Activated B cell treated with CpG ODN at 0.5 μM for 24 hours (primary cell): ENCODE measurements at regions not wholly inside any gene's neighbourhood (a gene's known extent, or its start where the extent isn't known, plus 50 kb on each side); places are given as distances from the start of the nearest gene placed in this dataset.

Source experiments
- ATAC-seq: fragments of 200-7000 bp; cut with Tn5 transposase; one replicate; pipeline ENCODE4 v1.10.0; 2021; ENCODE audit warnings: low read depth, mild to moderate bottlenecking, moderate library complexity
- CTCF ChIA-PET: fragments of 350-600 bp; sonication (Branson Sonifier 250); formaldehyde crosslinking; loops from one replicate; lab custom pipeline; 2021; ENCODE audit warnings: antibody characterized with exemption; lab: Charles Lee
- POLR2A ChIA-PET: fragments of 350-600 bp; sonication (Branson Sonifier 250); formaldehyde crosslinking; loops from one replicate; lab custom pipeline; 2021; ENCODE audit warnings: antibody characterized with exemption; lab: Charles Lee
- DNase-seq: peaks from one replicate; pipeline ENCODE4 v3.0.0; 2022
- H3K27ac Mint-ChIP-seq: one replicate; pipeline ENCODE4 v1.8.0; 2020; ENCODE audit warnings: mixed read lengths
- H3K27me3 Mint-ChIP-seq: one replicate; pipeline ENCODE4 v1.8.0; 2021; ENCODE audit warnings: mixed read lengths
- H3K36me3 Mint-ChIP-seq: one replicate; pipeline ENCODE4 v1.8.0; 2021; ENCODE audit warnings: low read depth, mixed read lengths
- H3K4me1 Mint-ChIP-seq: one replicate; pipeline ENCODE4 v1.8.0; 2021; ENCODE audit warnings: mixed read lengths
- H3K4me3 Mint-ChIP-seq: one replicate; pipeline ENCODE4 v1.8.0; 2020; ENCODE audit warnings: mild to moderate bottlenecking, mixed read lengths
- H3K9me3 Mint-ChIP-seq: one replicate; pipeline ENCODE4 v1.8.0; 2020; ENCODE audit warnings: mixed read lengths
- intact Hi-C: fragments of 100-400 bp; cut with micrococcal nuclease; formaldehyde crosslinking; loops from one replicate; pipeline ENCODE4 v1.15.1; 2024
- TF ChIP-seq, protein P1 (sequence below): fragments of 200-600 bp; IDR thresholded peaks from one replicate; pipeline ENCODE4 v1.8.0; 2022; ENCODE audit warnings: antibody characterized with exemption, mild to moderate bottlenecking

DNA sequence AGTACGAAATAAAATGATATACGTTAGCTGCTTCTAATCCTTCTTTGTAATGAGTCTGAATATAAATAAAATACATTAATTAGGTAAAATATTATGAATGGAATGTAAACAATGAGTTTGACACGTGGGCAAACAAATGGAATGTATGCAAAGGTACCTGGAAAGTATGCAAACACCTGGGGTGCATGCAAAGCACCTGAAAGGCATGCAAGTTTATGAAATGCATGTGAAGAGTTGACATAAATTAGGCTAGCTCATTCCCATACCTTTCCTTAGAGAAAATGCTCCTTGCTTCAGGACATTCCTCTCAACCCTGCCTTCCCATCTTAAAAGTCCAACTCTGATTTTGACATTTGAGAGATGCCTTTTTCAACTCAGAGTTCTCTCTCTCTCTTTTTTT, 140.9 kb downstream of the EDN1 start:
- Mint-ChIP-seq H3K36me3 (no peaks in the 10 kb centered on the region), H3K4me1 (peaks cover 2% of the 10 kb centered on the region), H3K27me3 (peaks cover 2% of the 10 kb centered on the region), H3K27ac (no peak overlapping the region), H3K4me3 (no peak overlapping the region), H3K9me3 (peaks cover 4% of the 10 kb centered on the region)
- TF ChIP-seq, protein P1, sequence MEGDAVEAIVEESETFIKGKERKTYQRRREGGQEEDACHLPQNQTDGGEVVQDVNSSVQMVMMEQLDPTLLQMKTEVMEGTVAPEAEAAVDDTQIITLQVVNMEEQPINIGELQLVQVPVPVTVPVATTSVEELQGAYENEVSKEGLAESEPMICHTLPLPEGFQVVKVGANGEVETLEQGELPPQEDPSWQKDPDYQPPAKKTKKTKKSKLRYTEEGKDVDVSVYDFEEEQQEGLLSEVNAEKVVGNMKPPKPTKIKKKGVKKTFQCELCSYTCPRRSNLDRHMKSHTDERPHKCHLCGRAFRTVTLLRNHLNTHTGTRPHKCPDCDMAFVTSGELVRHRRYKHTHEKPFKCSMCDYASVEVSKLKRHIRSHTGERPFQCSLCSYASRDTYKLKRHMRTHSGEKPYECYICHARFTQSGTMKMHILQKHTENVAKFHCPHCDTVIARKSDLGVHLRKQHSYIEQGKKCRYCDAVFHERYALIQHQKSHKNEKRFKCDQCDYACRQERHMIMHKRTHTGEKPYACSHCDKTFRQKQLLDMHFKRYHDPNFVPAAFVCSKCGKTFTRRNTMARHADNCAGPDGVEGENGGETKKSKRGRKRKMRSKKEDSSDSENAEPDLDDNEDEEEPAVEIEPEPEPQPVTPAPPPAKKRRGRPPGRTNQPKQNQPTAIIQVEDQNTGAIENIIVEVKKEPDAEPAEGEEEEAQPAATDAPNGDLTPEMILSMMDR = no peak
- ChIA-PET CTCF (no interaction called here), POLR2A (no interaction called here)
- intact Hi-C loops = no loop called here
- no peak for ATAC-seq
- DNase-seq = no peak

GRCh38 chr6:12436224-12436623, 146.1 kb downstream of the EDN1 start:
- Mint-ChIP-seq H3K27ac (no peak overlapping the region), H3K27me3 (peaks cover 5% of the 10 kb centered on the region), H3K4me1 (peaks cover 7% of the 10 kb centered on the region), H3K36me3 (no peaks in the 10 kb centered on the region), H3K4me3 (no peak overlapping the region), H3K9me3 (peaks cover 7% of the 10 kb centered on the region)
- DNase-seq (no peak), ATAC-seq (no peak)
- TF ChIP-seq, protein P1 = no peak
- POLR2A ChIA-PET = no interaction called here
- CTCF ChIA-PET = no interaction called here
- intact Hi-C loops = no loop called here

- intact Hi-C loops = no loop called here
- Mint-ChIP-seq H3K4me3 (no peak overlapping the region), H3K4me1 (peaks cover 7% of the 10 kb centered on the region), H3K36me3 (no peaks in the 10 kb centered on the region), H3K9me3 (peaks cover 7% of the 10 kb centered on the region), H3K27me3 (peaks cover 5% of the 10 kb centered on the region), H3K27ac (no peak overlapping the region)
- ChIA-PET CTCF (no interaction called here), POLR2A (no interaction called here)
- no peak for ATAC-seq
- TF ChIP-seq, protein P1 = no peak
- DNase-seq = no peak
Measured at GRCh38 chr6:12436683-12437082, 146.5 kb downstream of the EDN1 start.

DNA sequence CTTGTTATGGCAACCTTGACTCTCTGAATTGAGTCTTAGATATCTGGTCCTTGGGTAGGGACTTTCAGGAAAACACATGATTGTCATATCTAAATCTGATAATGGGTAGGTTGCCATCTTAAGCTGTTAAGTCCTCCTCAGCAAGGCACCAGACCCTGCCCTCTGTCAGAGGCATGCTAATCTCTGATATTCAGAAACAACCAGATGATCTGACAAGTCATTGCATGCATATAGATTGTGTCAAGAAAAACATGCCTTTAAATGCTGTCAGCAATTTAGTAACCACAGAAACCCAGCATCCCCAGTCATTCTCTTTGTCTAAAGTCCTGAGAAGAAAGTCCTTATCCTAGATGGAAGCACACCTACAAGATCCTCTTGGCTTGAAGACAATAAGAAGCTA, 149.1 kb downstream of the EDN1 start:
- DNase-seq (no peak), ATAC-seq (no peak)
- intact Hi-C loops = no loop called here
- ChIA-PET CTCF (no interaction called here), POLR2A (no interaction called here)
- Mint-ChIP-seq H3K27ac (no peak overlapping the region), H3K4me3 (no peak overlapping the region), H3K4me1 (peaks cover 7% of the 10 kb centered on the region), H3K36me3 (no peaks in the 10 kb centered on the region), H3K27me3 (peaks cover 8% of the 10 kb centered on the region), H3K9me3 (peaks cover 3% of the 10 kb centered on the region)
- TF ChIP-seq, protein P1 = no peak

DNA sequence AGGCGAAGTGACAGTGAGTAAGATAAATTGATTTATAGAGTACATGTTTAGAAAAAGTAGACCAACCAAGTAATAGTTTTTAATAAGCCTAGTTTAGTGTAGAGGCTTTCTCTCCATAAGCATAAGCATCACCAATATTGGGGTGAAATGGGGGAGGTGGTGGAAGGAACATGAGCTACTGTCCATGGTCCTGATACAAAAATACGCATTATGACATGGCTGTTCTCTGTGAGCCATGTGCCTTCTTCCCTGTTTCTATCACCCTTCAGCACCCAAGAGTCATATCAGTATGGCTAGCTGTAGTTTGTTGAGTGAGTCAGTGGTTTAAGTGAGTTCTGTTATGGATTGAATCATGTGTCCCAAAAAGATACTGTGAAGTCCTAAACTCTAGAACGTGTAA, 150.8 kb downstream of the EDN1 start:
- no peak overlapping the region for H3K4me3 Mint-ChIP-seq
- DNase-seq (no peak), ATAC-seq (no peak)
- ChIA-PET CTCF (no interaction called here), POLR2A (no interaction called here)
- H3K27ac Mint-ChIP-seq = no peak overlapping the region
- H3K4me1 Mint-ChIP-seq = peaks cover 5% of the 10 kb centered on the region
- intact Hi-C loops = no loop called here
- TF ChIP-seq, protein P1 = no peak
- peaks cover 12% of the 10 kb centered on the region for H3K27me3 Mint-ChIP-seq
- no peaks in the 10 kb centered on the region for H3K36me3 Mint-ChIP-seq
- peaks cover 3% of the 10 kb centered on the region for H3K9me3 Mint-ChIP-seq
